IMR-90 (cell line): ENCODE measurements at regions not wholly inside any gene's neighbourhood (a gene's known extent, or its start where the extent isn't known, plus 50 kb on each side); places are given as distances from the start of the nearest gene placed in this dataset.

ENCODE experiments used
- ATAC-seq: fragments of 200-7000 bp; cut with Tn5 transposase; 2 replicates; pipeline ENCODE4 v1.9.1; 2020; ENCODE audit warnings: low read depth, mild to moderate bottlenecking, moderate library complexity
- BruUV-seq: library from RNA; stranded (reverse); fragments of 400-500 nt; replicated peaks from 2 replicates; lab custom pipeline; 2021; lab: Mats Ljungman, UMichigan
- CTCF ChIA-PET: fragments of 300-600 bp; formaldehyde crosslinking; extraction: SDS; loops from one replicate; lab custom pipeline; 2021; ENCODE audit warnings: antibody characterized with exemption; lab: Yijun Ruan, JAX
- POLR2A ChIA-PET: fragments of 300-600 bp; sonication (Branson Sonifier 250); formaldehyde crosslinking; loops from one replicate; lab custom pipeline; 2022; ENCODE audit warnings: antibody characterized with exemption; ENCODE audit not compliant: unreplicated experiment; lab: Charles Lee
- DNase-seq: peaks from one replicate; pipeline ENCODE4 v3.0.0; 2013
- H2AFZ ChIP-seq: replicated peaks from 2 replicates; pipeline ENCODE3; 2013; ENCODE audit warnings: low read length, mild to moderate bottlenecking; ENCODE audit not compliant: poor library complexity
- H2AK5ac ChIP-seq: 2 replicates; pipeline ENCODE4 v1.6.1; 2013; ENCODE audit warnings: low read depth, low read length, inconsistent platforms
- H2AK9ac ChIP-seq: replicated peaks from 2 replicates; pipeline ENCODE3; 2013; ENCODE audit warnings: mild to moderate bottlenecking, low read depth, low read length, moderate library complexity; ENCODE audit not compliant: poor library complexity
- H2BK120ac ChIP-seq: 2 replicates; pipeline ENCODE4 v1.6.1; 2013; ENCODE audit warnings: low read depth, low read length, inconsistent platforms
- H2BK15ac ChIP-seq: 3 replicates; pipeline ENCODE4 v1.6.1; 2013; ENCODE audit warnings: low read depth, low read length, inconsistent platforms
- H2BK20ac ChIP-seq: 2 replicates; pipeline ENCODE4 v1.6.1; 2013; ENCODE audit warnings: low read depth, mild to moderate bottlenecking, inconsistent platforms, low read length, moderate library complexity
- H2BK5ac ChIP-seq: 2 replicates; pipeline ENCODE4 v1.6.1; 2013; ENCODE audit warnings: mild to moderate bottlenecking, low read depth, low read length, inconsistent platforms; ENCODE audit not compliant: poor library complexity, severe bottlenecking
- H3K14ac ChIP-seq: replicated peaks from 2 replicates; pipeline ENCODE4 v1.6.1; 2013; ENCODE audit warnings: low read depth, low read length, inconsistent platforms
- H3K18ac ChIP-seq: 2 replicates; pipeline ENCODE4 v1.6.1; 2013; ENCODE audit warnings: low read depth, low read length, control low read depth
- H3K23ac ChIP-seq: 2 replicates; pipeline ENCODE4 v1.6.1; 2013; ENCODE audit warnings: low read depth, low read length, inconsistent platforms
- H3K27ac ChIP-seq: 2 replicates; pipeline ENCODE4 v1.5.1; 2013; ENCODE audit warnings: mild to moderate bottlenecking, control low read depth, low read length; ENCODE audit not compliant: insufficient read depth
- H3K27me3 ChIP-seq: 2 replicates; pipeline ENCODE4 v1.6.1; 2013; ENCODE audit warnings: low read length; ENCODE audit not compliant: control insufficient read depth, insufficient read depth
- H3K36me3 ChIP-seq: 2 replicates; pipeline ENCODE4 v1.6.1; 2013; ENCODE audit warnings: low read length, mixed read lengths; ENCODE audit not compliant: control insufficient read depth, insufficient read depth
- H3K4ac ChIP-seq: 2 replicates; pipeline ENCODE4 v1.6.1; 2013; ENCODE audit warnings: low read depth, low read length, inconsistent platforms
- H3K4me1 ChIP-seq: 2 replicates; pipeline ENCODE4 v1.6.1; 2013; ENCODE audit warnings: low read length, mixed read lengths; ENCODE audit not compliant: control insufficient read depth, insufficient read depth
- H3K4me2 ChIP-seq: 2 replicates; pipeline ENCODE4 v1.6.1; 2013; ENCODE audit warnings: low read depth, mild to moderate bottlenecking, control low read depth, low read length, moderate library complexity
- H3K4me3 ChIP-seq: 2 replicates; pipeline ENCODE4 v1.5.1; 2013; ENCODE audit warnings: low read depth, mild to moderate bottlenecking, control low read depth, low read length, moderate library complexity; ENCODE audit not compliant: insufficient read depth
- H3K56ac ChIP-seq: 2 replicates; pipeline ENCODE4 v1.6.1; 2013; ENCODE audit warnings: low read length, inconsistent platforms; ENCODE audit not compliant: insufficient read depth; ENCODE audit errors: extremely low read depth
- H3K79me1 ChIP-seq, 2 experiments: 2 replicates each; pipeline ENCODE4 v1.6.1; 2013; ENCODE audit warnings: low read length in 2 of 2, inconsistent platforms in 1 of 2, low read depth in 1 of 2
- H3K9ac ChIP-seq: 2 replicates; pipeline ENCODE4 v1.6.1; 2013; ENCODE audit warnings: low read depth, low read length, control low read depth
- H3K9me1 ChIP-seq: 2 replicates; pipeline ENCODE4 v1.6.1; 2013; ENCODE audit warnings: low read length, inconsistent platforms; ENCODE audit not compliant: insufficient read depth
- H3K9me3 ChIP-seq: 2 replicates; pipeline ENCODE4 v1.6.1; 2013; ENCODE audit warnings: low read length; ENCODE audit not compliant: control insufficient read depth, insufficient read depth
- H4K20me1 ChIP-seq: 2 replicates; pipeline ENCODE4 v1.6.1; 2013; ENCODE audit warnings: low read length, inconsistent platforms; ENCODE audit not compliant: insufficient read depth
- H4K5ac ChIP-seq: 2 replicates; pipeline ENCODE4 v1.6.1; 2013; ENCODE audit warnings: mild to moderate bottlenecking, low read depth, low read length, control low read depth
- H4K8ac ChIP-seq, 2 experiments: 2 replicates each; pipeline ENCODE4 v1.6.1; 2013; ENCODE audit warnings: low read depth in 2 of 2, low read length in 2 of 2, control low read depth in 1 of 2, inconsistent platforms in 1 of 2
- H4K91ac ChIP-seq: 2 replicates; pipeline ENCODE4 v1.6.1; 2013; ENCODE audit warnings: low read depth, low read length, inconsistent platforms; ENCODE audit not compliant: insufficient read depth
- BHLHE40 ChIP-seq: fragments of 150-350 bp; IDR thresholded peaks from 2 replicates; pipeline ENCODE4 v1.6.1; 2016; ENCODE audit warnings: mild to moderate bottlenecking, low read depth, low read length
- CEBPB ChIP-seq: IDR thresholded peaks from 2 replicates; pipeline ENCODE4 v1.6.1; 2012; ENCODE audit warnings: low read depth, low read length, improper control_type of control experiment
- CHD1 ChIP-seq: IDR thresholded peaks from 2 replicates; pipeline ENCODE4 v1.6.1; 2012; ENCODE audit warnings: low read depth, low read length, improper control_type of control experiment
- FOS ChIP-seq: fragments of 150-350 bp; IDR thresholded peaks from 2 replicates; pipeline ENCODE4 v1.6.1; 2016; ENCODE audit warnings: low read depth, low read length
- MAFK ChIP-seq: IDR thresholded peaks from 2 replicates; pipeline ENCODE4 v1.6.1; 2012; ENCODE audit warnings: low read depth, low read length, improper control_type of control experiment
- MAZ ChIP-seq: IDR thresholded peaks from 2 replicates; pipeline ENCODE4 v1.6.1; 2012; ENCODE audit warnings: low read depth, mild to moderate bottlenecking, low read length, improper control_type of control experiment, moderate library complexity, borderline replicate concordance
- MXI1 ChIP-seq: IDR thresholded peaks from 2 replicates; pipeline ENCODE4 v1.6.1; 2012; ENCODE audit warnings: low read depth, mild to moderate bottlenecking, low read length, moderate library complexity, borderline replicate concordance
- RAD21 ChIP-seq: IDR thresholded peaks from 2 replicates; pipeline ENCODE4 v1.6.1; 2012; ENCODE audit warnings: low read length, improper control_type of control experiment
- RCOR1 ChIP-seq: IDR thresholded peaks from 2 replicates; pipeline ENCODE4 v1.6.1; 2012; ENCODE audit warnings: mild to moderate bottlenecking, low read length, improper control_type of control experiment; ENCODE audit not compliant: insufficient replicate concordance
- SMC3 ChIP-seq: fragments of 150-350 bp; IDR thresholded peaks from 2 replicates; pipeline ENCODE4 v1.6.1; 2016; ENCODE audit warnings: low read depth, mild to moderate bottlenecking, antibody characterized with exemption, low read length, moderate library complexity
- WGBS, 2 experiments: methylation state at CpG; one replicate each; pipeline versions ENCODE4 v1.1.5 to v1.1.7; 2013; ENCODE audit warnings: missing lambda C conversion rate in 2 of 2; ENCODE audit not compliant: insufficient read length in 1 of 2; ENCODE audit errors: extremely low coverage in 2 of 2; 5-methylcytosine and 5-hydroxymethylcytosine counted together
- dilution Hi-C: fragments of 300-500 bp; cut with HindIII; formaldehyde crosslinking; loops from one replicate; pipeline ENCODE4 v1.14.3; 2018; ENCODE audit warnings: low sequenced_read_pairs; ENCODE audit not compliant: unreplicated experiment
- in situ Hi-C: fragments of 300-500 bp; cut with MboI; formaldehyde crosslinking; loops from 3 replicates; pipeline ENCODE4 v1.14.3; 2019; ENCODE audit warnings: low sequenced_read_pairs, inconsistent platforms, mixed read lengths
- intact Hi-C: fragments of 100-400 bp; cut with micrococcal nuclease; formaldehyde crosslinking; loops from 2 replicates; pipeline ENCODE4 v1.10.0; 2022
- TF ChIP-seq, protein P1 (sequence below): conservative IDR thresholded peaks from 2 replicates; pipeline ENCODE4 v1.5.1; 2012; ENCODE audit warnings: mild to moderate bottlenecking, low read depth, low read length, improper control_type of control experiment
- TF ChIP-seq, protein P2 (sequence below): fragments of 150-350 bp; IDR thresholded peaks from 2 replicates; pipeline ENCODE4 v1.6.1; 2016; ENCODE audit warnings: low read depth, mild to moderate bottlenecking, low read length, moderate library complexity, borderline replicate concordance
- TF ChIP-seq, protein P3 (sequence below): fragments of 150-350 bp; IDR thresholded peaks from 2 replicates; pipeline ENCODE4 v1.6.1; 2017; ENCODE audit warnings: mild to moderate bottlenecking, antibody characterized with exemption, low read length, low read depth

GRCh38 chr3:127070776-127071175, 87.9 kb downstream of the PLXNA1 start:
- dilution Hi-C loops = no loop called here
- no TSS peak for BruUV-seq
- intact Hi-C loops = no loop called here
- no peak overlapping the region for H3K9ac ChIP-seq
- ATAC-seq (no peak), DNase-seq (no peak)
- H4K8ac ChIP-seq = no peak overlapping the region
- 55% methylated on average over 2 of the region's 9 CpGs; no CpG with 5 or more reads in 1 of the 2 experiments for WGBS, 2 experiments
- no peaks in the 10 kb centered on the region for H3K36me3 ChIP-seq
- H4K5ac ChIP-seq = no peak overlapping the region
- H3K79me1 ChIP-seq = no peaks in the 10 kb centered on the region
- no peak overlapping the region for H2AK5ac ChIP-seq
- no peaks in the 10 kb centered on the region for H3K4me1 ChIP-seq
- no peak overlapping the region for H3K4me2 ChIP-seq
- H3K4ac ChIP-seq = no peak overlapping the region
- H3K27ac ChIP-seq = no peak overlapping the region
- in situ Hi-C loops = no loop called here
- H3K9me3 ChIP-seq = no peaks in the 10 kb centered on the region
- ChIA-PET POLR2A (no interaction called here), CTCF (no interaction called here)
- H2BK120ac ChIP-seq = no peak overlapping the region
- TF ChIP-seq, protein P1, sequence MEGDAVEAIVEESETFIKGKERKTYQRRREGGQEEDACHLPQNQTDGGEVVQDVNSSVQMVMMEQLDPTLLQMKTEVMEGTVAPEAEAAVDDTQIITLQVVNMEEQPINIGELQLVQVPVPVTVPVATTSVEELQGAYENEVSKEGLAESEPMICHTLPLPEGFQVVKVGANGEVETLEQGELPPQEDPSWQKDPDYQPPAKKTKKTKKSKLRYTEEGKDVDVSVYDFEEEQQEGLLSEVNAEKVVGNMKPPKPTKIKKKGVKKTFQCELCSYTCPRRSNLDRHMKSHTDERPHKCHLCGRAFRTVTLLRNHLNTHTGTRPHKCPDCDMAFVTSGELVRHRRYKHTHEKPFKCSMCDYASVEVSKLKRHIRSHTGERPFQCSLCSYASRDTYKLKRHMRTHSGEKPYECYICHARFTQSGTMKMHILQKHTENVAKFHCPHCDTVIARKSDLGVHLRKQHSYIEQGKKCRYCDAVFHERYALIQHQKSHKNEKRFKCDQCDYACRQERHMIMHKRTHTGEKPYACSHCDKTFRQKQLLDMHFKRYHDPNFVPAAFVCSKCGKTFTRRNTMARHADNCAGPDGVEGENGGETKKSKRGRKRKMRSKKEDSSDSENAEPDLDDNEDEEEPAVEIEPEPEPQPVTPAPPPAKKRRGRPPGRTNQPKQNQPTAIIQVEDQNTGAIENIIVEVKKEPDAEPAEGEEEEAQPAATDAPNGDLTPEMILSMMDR = no peak
- TF ChIP-seq CEBPB (no peak), RCOR1 (no peak), SMC3 (no peak), CHD1 (no peak), MAFK (no peak), MAZ (no peak), RAD21 (no peak), FOS (no peak), MXI1 (no peak), BHLHE40 (no peak)
- TF ChIP-seq, protein P2, sequence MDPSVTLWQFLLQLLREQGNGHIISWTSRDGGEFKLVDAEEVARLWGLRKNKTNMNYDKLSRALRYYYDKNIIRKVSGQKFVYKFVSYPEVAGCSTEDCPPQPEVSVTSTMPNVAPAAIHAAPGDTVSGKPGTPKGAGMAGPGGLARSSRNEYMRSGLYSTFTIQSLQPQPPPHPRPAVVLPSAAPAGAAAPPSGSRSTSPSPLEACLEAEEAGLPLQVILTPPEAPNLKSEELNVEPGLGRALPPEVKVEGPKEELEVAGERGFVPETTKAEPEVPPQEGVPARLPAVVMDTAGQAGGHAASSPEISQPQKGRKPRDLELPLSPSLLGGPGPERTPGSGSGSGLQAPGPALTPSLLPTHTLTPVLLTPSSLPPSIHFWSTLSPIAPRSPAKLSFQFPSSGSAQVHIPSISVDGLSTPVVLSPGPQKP = no peak
- TF ChIP-seq, protein P3, sequence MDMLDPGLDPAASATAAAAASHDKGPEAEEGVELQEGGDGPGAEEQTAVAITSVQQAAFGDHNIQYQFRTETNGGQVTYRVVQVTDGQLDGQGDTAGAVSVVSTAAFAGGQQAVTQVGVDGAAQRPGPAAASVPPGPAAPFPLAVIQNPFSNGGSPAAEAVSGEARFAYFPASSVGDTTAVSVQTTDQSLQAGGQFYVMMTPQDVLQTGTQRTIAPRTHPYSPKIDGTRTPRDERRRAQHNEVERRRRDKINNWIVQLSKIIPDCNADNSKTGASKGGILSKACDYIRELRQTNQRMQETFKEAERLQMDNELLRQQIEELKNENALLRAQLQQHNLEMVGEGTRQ = no peak
- no peak overlapping the region for H2BK20ac ChIP-seq
- no peak overlapping the region for H3K56ac ChIP-seq
- H3K23ac ChIP-seq = no peak overlapping the region
- H3K27me3 ChIP-seq = peaks cover 30% of the 10 kb centered on the region
- no peak overlapping the region for H2BK15ac ChIP-seq
- no peak overlapping the region for H2BK5ac ChIP-seq
- H3K14ac ChIP-seq = no peak overlapping the region
- H3K4me3 ChIP-seq = no peak overlapping the region
- no peaks in the 10 kb centered on the region for H4K20me1 ChIP-seq
- H3K18ac ChIP-seq = no peak overlapping the region
- no peak overlapping the region for H2AK9ac ChIP-seq
- no peaks in the 10 kb centered on the region for H3K9me1 ChIP-seq
- no peak overlapping the region for H4K91ac ChIP-seq
- H2AFZ ChIP-seq = no peak overlapping the region
